Neuronal stem cell (in vitro differentiated cells): ENCODE measurements at regions not wholly inside any gene's neighbourhood (a gene's known extent, or its start where the extent isn't known, plus 50 kb on each side); places are given as distances from the start of the nearest gene placed in this dataset.
A peak's percentile ranks its signal among the peaks of the same experiment; 100 is the strongest.

Experiments used
- DNase-seq: peaks from one replicate; pipeline ENCODE4 v3.0.0-alpha.2; 2013; ENCODE audit warnings: low spot score
- H2AFZ ChIP-seq: one replicate; pipeline ENCODE4 v1.6.1; 2013; ENCODE audit warnings: mild to moderate bottlenecking, low read length, inconsistent platforms
- H2AK5ac ChIP-seq: 2 replicates; pipeline ENCODE4 v1.6.1; 2013; ENCODE audit warnings: low read depth, mild to moderate bottlenecking, inconsistent platforms, low read length, moderate library complexity, mixed read lengths
- H2BK120ac ChIP-seq: 2 replicates; pipeline ENCODE4 v1.6.1; 2013; ENCODE audit warnings: low read depth, mild to moderate bottlenecking, inconsistent platforms, low read length, moderate library complexity, mixed read lengths
- H2BK12ac ChIP-seq: one replicate; pipeline ENCODE4 v1.6.1; 2013; ENCODE audit warnings: low read length, inconsistent platforms
- H2BK15ac ChIP-seq: 2 replicates; pipeline ENCODE4 v1.6.1; 2013; ENCODE audit warnings: mild to moderate bottlenecking, low read length, inconsistent platforms, mixed read lengths
- H2BK5ac ChIP-seq: one replicate; pipeline ENCODE4 v1.6.1; 2013; ENCODE audit warnings: inconsistent platforms, mild to moderate bottlenecking, low read length, moderate library complexity
- H3K14ac ChIP-seq: one replicate; pipeline ENCODE4 v1.6.1; 2013; ENCODE audit warnings: low read length, inconsistent platforms
- H3K18ac ChIP-seq: 2 replicates; pipeline ENCODE4 v1.6.1; 2013; ENCODE audit warnings: low read length, inconsistent platforms
- H3K23ac ChIP-seq: 2 replicates; pipeline ENCODE4 v1.6.1; 2013; ENCODE audit warnings: low read depth, mild to moderate bottlenecking, mixed read lengths, low read length, inconsistent platforms; ENCODE audit not compliant: poor library complexity
- H3K27ac ChIP-seq: replicated peaks from 3 replicates; pipeline ENCODE4 v1.5.1; 2013; ENCODE audit warnings: low read length, inconsistent platforms
- H3K27me3 ChIP-seq, 3 experiments: 2 replicates each; pipeline ENCODE4 v1.6.1; 2013; ENCODE audit warnings: low read length in 3 of 3, mild to moderate bottlenecking in 2 of 3, inconsistent platforms in 1 of 3, low read depth in 1 of 3, mixed read lengths in 1 of 3, moderate library complexity in 1 of 3; ENCODE audit not compliant: control insufficient read depth in 3 of 3, insufficient read depth in 3 of 3
- H3K36me3 ChIP-seq, 2 donors: replicated peaks in 1 of 2; 2 replicates each; pipeline ENCODE4 v1.6.1; 2013; ENCODE audit warnings: low read length in 2 of 2; ENCODE audit not compliant: control insufficient read depth in 2 of 2, insufficient read depth in 2 of 2
- H3K4ac ChIP-seq: 2 replicates; pipeline ENCODE4 v1.6.1; 2013; ENCODE audit warnings: inconsistent platforms, mild to moderate bottlenecking, low read length, moderate library complexity
- H3K4me1 ChIP-seq, 2 donors: 1 replicate in 1 of 2; 2 replicates in 1 of 2; pipeline ENCODE4 v1.6.1; 2013; ENCODE audit warnings: low read length in 2 of 2, low read depth in 1 of 2; ENCODE audit not compliant: control insufficient read depth in 2 of 2, insufficient read depth in 1 of 2
- H3K4me2 ChIP-seq: one replicate; pipeline ENCODE4 v1.6.1; 2013; ENCODE audit warnings: mild to moderate bottlenecking, low read length, inconsistent platforms; ENCODE audit not compliant: insufficient read depth, poor library complexity, severe bottlenecking
- H3K4me3 ChIP-seq, 2 donors: 2 replicates each; pipeline ENCODE4 v1.5.1; 2013; ENCODE audit warnings: low read length in 2 of 2, mild to moderate bottlenecking in 2 of 2, inconsistent platforms in 1 of 2, moderate library complexity in 1 of 2
- H3K79me1 ChIP-seq: one replicate; pipeline ENCODE4 v1.6.1; 2013; ENCODE audit warnings: low read depth, mild to moderate bottlenecking, inconsistent platforms, low read length, moderate library complexity
- H3K9ac ChIP-seq: one replicate; pipeline ENCODE4 v1.6.1; 2013; ENCODE audit warnings: mild to moderate bottlenecking, low read depth, low read length, inconsistent platforms; ENCODE audit not compliant: poor library complexity
- H3K9me3 ChIP-seq, 2 donors: replicated peaks in 1 of 2; 2 replicates each; pipeline versions ENCODE3 to v1.6.1; 2013; ENCODE audit warnings: low read length in 2 of 2, mild to moderate bottlenecking in 2 of 2, inconsistent platforms in 1 of 2, low read depth in 1 of 2, mixed read lengths in 1 of 2, moderate library complexity in 1 of 2; ENCODE audit not compliant: control insufficient read depth in 2 of 2, insufficient read depth in 1 of 2
- H4K8ac ChIP-seq: one replicate; pipeline ENCODE4 v1.6.1; 2013; ENCODE audit warnings: low read depth, mild to moderate bottlenecking, inconsistent platforms, low read length, moderate library complexity
- H4K91ac ChIP-seq: one replicate; pipeline ENCODE4 v1.6.1; 2013; ENCODE audit warnings: low read length, low read depth, mild to moderate bottlenecking, inconsistent platforms; ENCODE audit not compliant: poor library complexity
- WGBS, 2 donors: extraction: QIAGEN DNeasy Blood & Tissue Kit; methylation state at CpG; one replicate each; pipeline ENCODE4 v1.1.7; 2013; ENCODE audit warnings: missing lambda C conversion rate in 2 of 2, mixed read lengths in 1 of 2; ENCODE audit not compliant: insufficient read length in 2 of 2, insufficient replicate concordance in 1 of 2; ENCODE audit errors: extremely low coverage in 2 of 2; 5-methylcytosine and 5-hydroxymethylcytosine counted together

GRCh38 chr6:22026164-22026678 lies 270.6 kb downstream of the PRL start:
- H3K4ac ChIP-seq, result no peak overlapping the region
- no peak overlapping the region for H4K91ac ChIP-seq
- H2BK15ac ChIP-seq, result no peak overlapping the region
- no peak overlapping the region for H3K23ac ChIP-seq
- H2BK5ac ChIP-seq, result no peak overlapping the region
- peaks cover 2 to 13% of the 10 kb centered on the region in 2 donors for H3K9me3 ChIP-seq
- H4K8ac ChIP-seq, result no peak overlapping the region
- no peak overlapping the region for H3K14ac ChIP-seq
- no peak for DNase-seq
- no peak overlapping the region for H2BK120ac ChIP-seq
- peaks cover 0 to 35% of the 10 kb centered on the region in 2 donors for H3K36me3 ChIP-seq
- WGBS, 2 donors, result no CpG with 5 or more reads among the region's 5 CpGs
- H2BK12ac ChIP-seq, result no peak overlapping the region
- H3K9ac ChIP-seq, result no peak overlapping the region
- no peaks in the 10 kb centered on the region for H3K27me3 ChIP-seq
- no peaks in the 10 kb centered on the region for H3K79me1 ChIP-seq
- no peak overlapping the region for H3K4me3 ChIP-seq
- peaks cover 6 to 30% of the 10 kb centered on the region in 2 donors for H3K4me1 ChIP-seq
- peak overlapping the region; percentile 15 for H2AFZ ChIP-seq
- no peak overlapping the region for H3K18ac ChIP-seq
- no peak overlapping the region for H2AK5ac ChIP-seq
- H3K4me2 ChIP-seq, result no peak overlapping the region
- H3K27ac ChIP-seq, result no peak overlapping the region

DNA sequence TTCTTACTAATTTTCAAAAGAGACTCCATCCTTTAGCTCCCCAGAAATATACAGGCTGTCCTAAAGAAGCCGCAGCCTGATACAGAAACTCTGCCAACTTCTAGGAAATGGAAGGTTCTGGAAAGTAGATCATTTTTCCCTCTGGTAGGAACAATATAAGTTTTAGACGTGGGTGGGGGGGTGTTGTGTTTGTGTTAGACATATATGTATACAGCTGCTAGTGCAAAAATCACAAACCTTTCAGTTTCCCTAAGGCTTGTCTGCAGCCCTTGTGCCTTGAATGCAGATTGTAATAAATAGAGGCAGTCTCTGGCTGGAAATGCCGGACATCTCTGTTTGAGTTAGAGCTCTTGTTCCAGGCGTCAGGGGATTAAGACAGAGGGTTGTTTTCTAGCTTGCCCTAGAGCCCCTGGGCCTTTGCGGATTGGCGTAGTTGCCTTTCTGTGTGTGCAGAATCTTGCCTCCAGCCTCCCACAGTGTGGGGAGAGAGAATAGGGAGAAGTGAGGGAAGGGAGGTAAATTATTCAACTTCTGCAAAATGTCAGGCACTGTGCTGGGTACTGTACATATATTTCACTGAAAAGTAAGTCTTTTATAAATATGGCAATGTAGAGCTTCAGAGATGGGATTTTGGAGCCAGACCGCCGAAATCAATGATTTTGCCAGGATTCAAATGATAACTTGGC lies 269.7 kb downstream of the PRL start:
- Histone ChIP-seq H3K23ac (no peak overlapping the region), H3K79me1 (no peaks in the 10 kb centered on the region), H3K4me2 (no peak overlapping the region), H2BK12ac (no peak overlapping the region), H3K4ac (no peak overlapping the region), H2BK5ac (no peak overlapping the region), H4K8ac (no peak overlapping the region), H4K91ac (no peak overlapping the region), H3K4me3 (no peak overlapping the region), H3K27ac (no peak overlapping the region), H3K4me1 (peaks cover 6 to 30% of the 10 kb centered on the region in 2 donors), H2BK120ac (no peak overlapping the region), H3K27me3 (no peaks in the 10 kb centered on the region), H3K18ac (no peak overlapping the region), H2AFZ (no peak overlapping the region), H3K9me3 (peaks cover 0 to 4% of the 10 kb centered on the region in 2 donors), H3K14ac (no peak overlapping the region), H2AK5ac (no peak overlapping the region), H2BK15ac (no peak overlapping the region), H3K9ac (no peak overlapping the region), H3K36me3 (peaks cover 0 to 31% of the 10 kb centered on the region in 2 donors)
- DNase-seq, result peak; percentile 20
- no CpG with 5 or more reads among the region's 8 CpGs for WGBS, 2 donors

DNA sequence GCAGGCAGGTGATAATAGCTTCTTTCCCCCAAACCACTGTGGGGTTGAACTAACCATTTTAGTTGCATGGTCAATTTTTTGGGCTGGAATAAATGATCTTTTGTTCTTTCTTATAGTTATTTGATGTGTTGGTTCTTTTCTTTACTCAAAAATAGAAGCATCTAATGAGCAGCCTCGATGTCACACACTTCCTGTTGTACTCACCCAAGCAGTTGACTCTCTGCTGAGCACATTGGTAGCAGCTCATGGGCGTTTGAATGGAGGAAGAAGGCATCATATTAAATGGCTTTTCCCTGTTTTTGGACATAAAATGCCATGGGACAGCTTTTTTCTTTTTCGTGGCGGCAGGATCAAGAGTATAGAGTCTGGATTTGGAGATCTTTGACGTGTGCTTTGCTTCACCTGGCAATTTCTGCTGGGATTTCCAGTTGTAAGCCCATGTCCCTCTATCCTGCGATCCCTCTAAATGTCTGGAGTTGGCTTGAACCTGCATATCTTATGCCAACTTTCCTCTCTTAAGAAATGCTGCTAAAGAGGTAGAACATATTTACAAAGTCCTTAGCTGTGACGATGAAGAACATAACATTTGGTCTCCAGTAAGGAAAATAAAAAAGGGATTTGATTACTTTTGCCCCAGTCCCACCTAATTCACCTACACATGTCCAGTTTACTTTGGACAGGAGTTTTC lies 268.3 kb downstream of the PRL start:
- H2BK15ac ChIP-seq, result no peak overlapping the region
- H3K4me1 ChIP-seq, result peaks cover 6 to 28% of the 10 kb centered on the region in 2 donors
- H3K9ac ChIP-seq, result no peak overlapping the region
- no peak overlapping the region for H3K4ac ChIP-seq
- H3K36me3 ChIP-seq, result peaks cover 0 to 23% of the 10 kb centered on the region in 2 donors
- H2AK5ac ChIP-seq, result no peak overlapping the region
- DNase-seq, result no peak
- H2BK120ac ChIP-seq, result no peak overlapping the region
- H4K91ac ChIP-seq, result no peak overlapping the region
- no CpG with 5 or more reads among the region's 7 CpGs for WGBS, 2 donors
- H3K27ac ChIP-seq, result no peak overlapping the region
- H2BK12ac ChIP-seq, result no peak overlapping the region
- H3K4me3 ChIP-seq, result no peak overlapping the region
- H4K8ac ChIP-seq, result no peak overlapping the region
- no peak overlapping the region for H3K23ac ChIP-seq
- no peaks in the 10 kb centered on the region for H3K27me3 ChIP-seq
- H2BK5ac ChIP-seq, result no peak overlapping the region
- H3K79me1 ChIP-seq, result no peaks in the 10 kb centered on the region
- no peak overlapping the region for H3K18ac ChIP-seq
- no peak overlapping the region for H3K14ac ChIP-seq
- no peak overlapping the region for H3K4me2 ChIP-seq
- no peak overlapping the region for H2AFZ ChIP-seq
- peaks cover 0 to 7% of the 10 kb centered on the region in 2 donors for H3K9me3 ChIP-seq

GRCh38 chr6:22029171-22029570 lies 267.7 kb downstream of the PRL start:
- no peak for DNase-seq

More at GRCh38 chr6:22029171-22029570, 267.7 kb downstream of the PRL start:
- Histone ChIP-seq H2BK12ac (no peak overlapping the region), H3K79me1 (no peaks in the 10 kb centered on the region), H3K9me3 (peaks cover 0 to 7% of the 10 kb centered on the region in 2 donors), H3K9ac (no peak overlapping the region), H4K8ac (no peak overlapping the region), H3K27ac (no peak overlapping the region), H3K23ac (no peak overlapping the region), H3K14ac (no peak overlapping the region), H2BK15ac (no peak overlapping the region), H3K4me2 (no peak overlapping the region), H3K4ac (no peak overlapping the region), H3K36me3 (peaks cover 0 to 23% of the 10 kb centered on the region in 2 donors), H3K4me1 (peaks cover 6 to 22% of the 10 kb centered on the region in 2 donors), H2AK5ac (no peak overlapping the region), H3K27me3 (no peaks in the 10 kb centered on the region), H2BK120ac (no peak overlapping the region), H2BK5ac (no peak overlapping the region), H2AFZ (no peak overlapping the region), H3K18ac (no peak overlapping the region), H3K4me3 (no peak overlapping the region), H4K91ac (no peak overlapping the region)
- WGBS, 2 donors, result no CpG with 5 or more reads among the region's 2 CpGs
